ENCODE measurements at regions not wholly inside any gene's neighbourhood (a gene's known extent, or its start where the extent isn't known, plus 50 kb on each side); places are given as distances from the start of the nearest gene placed in this dataset.

GRCh38 chr12:30181334-30181733 is 397.6 kb upstream of the TMTC1 start:
- Mint-ChIP-seq H3K27ac (no peak overlapping the region), H3K36me3 (ENCODE audit: low read depth) (peaks cover 7% of the 10 kb centered on the region), H3K9me3 (peaks cover 8% of the 10 kb centered on the region), H3K4me3 (no peak overlapping the region), H3K4me1 (peaks cover 5% of the 10 kb centered on the region), H3K27me3 (ENCODE audit: low read depth, poor library complexity) (peaks cover 5% of the 10 kb centered on the region)
- TF ChIP-seq CTCF (IDR thresholded peaks at IDR 0.05) = no peak
- DNase-seq = no peak

DNA sequence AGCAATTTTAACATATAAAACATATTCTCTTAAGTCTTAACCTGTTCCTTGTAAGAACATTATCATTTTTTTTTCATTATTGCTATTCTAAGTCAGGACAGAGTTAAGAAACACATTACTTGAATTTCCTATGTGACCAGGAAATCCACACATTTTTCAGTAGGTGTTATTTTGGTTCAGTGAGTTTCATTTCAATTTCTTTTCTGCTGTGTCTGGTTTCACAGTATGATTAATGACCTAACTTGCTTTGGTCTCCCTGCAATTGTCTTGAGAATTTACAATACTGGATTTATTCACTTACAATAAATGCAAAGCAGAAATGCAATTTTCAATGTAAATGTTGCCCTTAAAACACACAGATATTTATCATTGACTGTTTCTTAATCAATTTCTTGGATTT is 396.9 kb upstream of the TMTC1 start:
- peaks cover 5% of the 10 kb centered on the region for H3K4me1 Mint-ChIP-seq
- no peak overlapping the region for H3K4me3 Mint-ChIP-seq
- no peak for DNase-seq

GRCh38 chr12:30178916-30179315 is 395.2 kb upstream of the TMTC1 start:
- Mint-ChIP-seq H3K27ac (no peak overlapping the region), H3K9me3 (peaks cover 8% of the 10 kb centered on the region), H3K36me3 (ENCODE audit: low read depth) (peaks cover 7% of the 10 kb centered on the region), H3K4me1 (peaks cover 5% of the 10 kb centered on the region), H3K27me3 (ENCODE audit: low read depth, poor library complexity) (peaks cover 10% of the 10 kb centered on the region), H3K4me3 (no peak overlapping the region)
- no peak for DNase-seq
- no peak for TF ChIP-seq CTCF (IDR thresholded peaks at IDR 0.05)

More for the DNA sequence above, 396.9 kb upstream of the TMTC1 start:
- Mint-ChIP-seq H3K27ac (no peak overlapping the region), H3K36me3 (ENCODE audit: low read depth) (peaks cover 7% of the 10 kb centered on the region), H3K9me3 (peaks cover 8% of the 10 kb centered on the region), H3K27me3 (ENCODE audit: low read depth, poor library complexity) (peaks cover 10% of the 10 kb centered on the region)
- TF ChIP-seq CTCF (IDR thresholded peaks at IDR 0.05) = no peak

DNA sequence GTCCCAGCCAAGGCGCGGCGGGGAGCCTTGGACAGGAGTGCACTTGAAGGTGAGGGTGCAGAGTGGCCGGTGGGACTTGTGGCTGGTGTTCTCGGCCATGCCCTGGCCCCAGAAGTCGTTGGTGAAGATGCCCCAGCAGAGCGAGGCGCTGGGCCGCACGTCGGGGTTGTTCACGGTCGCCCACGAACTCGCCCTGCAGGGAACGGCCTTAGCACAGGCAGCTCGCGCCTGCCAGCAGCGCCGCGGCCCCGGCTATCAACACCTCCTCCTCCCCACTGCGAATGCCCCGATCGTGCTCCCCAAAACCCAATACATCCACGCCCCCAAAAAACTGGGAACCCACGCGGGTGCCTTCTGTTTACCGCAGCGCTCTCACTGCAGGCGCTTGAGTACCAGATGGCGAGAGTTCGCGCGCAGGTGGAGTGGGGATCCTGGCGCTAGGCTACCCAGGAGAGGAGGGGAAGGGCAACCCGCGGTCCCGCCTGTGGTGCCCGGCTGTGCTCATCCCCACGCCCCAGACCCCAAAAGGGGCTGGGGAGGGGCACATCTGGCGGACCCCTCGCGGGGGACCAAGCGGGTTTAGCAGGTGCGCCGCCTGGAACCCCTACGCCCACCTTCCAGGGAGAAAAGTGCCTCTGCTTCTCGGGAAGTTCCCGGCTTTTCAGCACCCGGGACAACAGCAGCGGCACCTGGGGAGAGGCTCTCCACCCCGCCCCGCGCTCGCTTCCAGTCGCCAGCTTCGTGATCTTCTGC is 386.3 kb upstream of the TMTC1 start:
- H3K4me3 Mint-ChIP-seq = no peak overlapping the region
- no peak for DNase-seq

GRCh38 chr12:30166006-30166795 is 382.5 kb upstream of the TMTC1 start:
- no peak overlapping the region for H3K27ac Mint-ChIP-seq
- DNase-seq = no peak
- H3K4me3 Mint-ChIP-seq = no peak overlapping the region
- H3K4me1 Mint-ChIP-seq = no peaks in the 10 kb centered on the region
- H3K27me3 Mint-ChIP-seq (ENCODE audit: low read depth, poor library complexity) = peaks cover 11% of the 10 kb centered on the region
- no peaks in the 10 kb centered on the region for H3K36me3 Mint-ChIP-seq (ENCODE audit: low read depth)
- H3K9me3 Mint-ChIP-seq = peaks cover 8% of the 10 kb centered on the region
- TF ChIP-seq CTCF (IDR thresholded peaks at IDR 0.05) = no peak

More for the DNA sequence above, 386.3 kb upstream of the TMTC1 start:
- H3K27me3 Mint-ChIP-seq (ENCODE audit: low read depth, poor library complexity) = peaks cover 7% of the 10 kb centered on the region
- no peaks in the 10 kb centered on the region for H3K36me3 Mint-ChIP-seq (ENCODE audit: low read depth)
- no peak overlapping the region for H3K27ac Mint-ChIP-seq
- peaks cover 4% of the 10 kb centered on the region for H3K9me3 Mint-ChIP-seq
- H3K4me1 Mint-ChIP-seq = no peaks in the 10 kb centered on the region
- TF ChIP-seq CTCF (IDR thresholded peaks at IDR 0.05) = no peak

Measured in nephron progenitor cell (in vitro differentiated cells).